Kidney epithelial cell (primary cell): ENCODE measurements at regions not wholly inside any gene's neighbourhood (a gene's known extent, or its start where the extent isn't known, plus 50 kb on each side); places are given as distances from the start of the nearest gene placed in this dataset.

Experiments
- DNase-seq: peaks from one replicate; pipeline ENCODE4 v3.0.0-alpha.2; 2010; ENCODE audit warnings: low read depth
- H3K27me3 ChIP-seq: 2 replicates; pipeline ENCODE4 v1.6.0; 2011; ENCODE audit warnings: low read length; ENCODE audit not compliant: control insufficient read depth, insufficient read depth
- H3K36me3 ChIP-seq: 2 replicates; pipeline ENCODE4 v1.5.1; 2011; ENCODE audit warnings: low read length; ENCODE audit not compliant: control insufficient read depth, insufficient read depth
- H3K4me3 ChIP-seq: 2 replicates; pipeline ENCODE4 v1.5.1; 2011; ENCODE audit warnings: low read depth, mild to moderate bottlenecking, control low read depth, low read length
- TF ChIP-seq, protein P1 (sequence below): IDR thresholded peaks from 2 replicates; pipeline ENCODE4 v1.5.1; 2011; ENCODE audit warnings: mild to moderate bottlenecking, moderate library complexity, low read length, control low read depth, inconsistent platforms; ENCODE audit not compliant: insufficient read depth, poor library complexity, severe bottlenecking

DNA sequence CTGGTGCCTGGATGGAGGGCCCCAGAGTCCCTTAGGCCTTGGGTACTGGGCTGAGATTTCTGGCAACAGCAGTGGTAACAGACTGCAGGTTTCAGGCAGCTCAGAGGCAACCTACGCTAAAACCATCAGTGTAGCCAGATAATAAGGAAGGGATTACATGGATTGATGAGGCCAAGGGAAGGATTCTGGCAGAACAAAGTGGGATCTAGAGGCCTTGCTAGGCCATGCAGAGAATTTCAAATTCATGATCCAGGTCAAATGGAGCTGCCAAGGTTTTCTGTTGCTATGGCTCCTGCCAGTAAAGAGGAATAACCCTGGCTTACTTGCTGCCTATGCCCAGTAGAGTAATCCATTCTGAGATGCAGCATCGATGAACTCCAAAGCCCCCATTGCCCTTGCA, 445.7 kb downstream of the ADRA2A start:
- no peaks in the 10 kb centered on the region for H3K36me3 ChIP-seq
- no peak overlapping the region for H3K4me3 ChIP-seq
- DNase-seq = no peak
- TF ChIP-seq, protein P1, sequence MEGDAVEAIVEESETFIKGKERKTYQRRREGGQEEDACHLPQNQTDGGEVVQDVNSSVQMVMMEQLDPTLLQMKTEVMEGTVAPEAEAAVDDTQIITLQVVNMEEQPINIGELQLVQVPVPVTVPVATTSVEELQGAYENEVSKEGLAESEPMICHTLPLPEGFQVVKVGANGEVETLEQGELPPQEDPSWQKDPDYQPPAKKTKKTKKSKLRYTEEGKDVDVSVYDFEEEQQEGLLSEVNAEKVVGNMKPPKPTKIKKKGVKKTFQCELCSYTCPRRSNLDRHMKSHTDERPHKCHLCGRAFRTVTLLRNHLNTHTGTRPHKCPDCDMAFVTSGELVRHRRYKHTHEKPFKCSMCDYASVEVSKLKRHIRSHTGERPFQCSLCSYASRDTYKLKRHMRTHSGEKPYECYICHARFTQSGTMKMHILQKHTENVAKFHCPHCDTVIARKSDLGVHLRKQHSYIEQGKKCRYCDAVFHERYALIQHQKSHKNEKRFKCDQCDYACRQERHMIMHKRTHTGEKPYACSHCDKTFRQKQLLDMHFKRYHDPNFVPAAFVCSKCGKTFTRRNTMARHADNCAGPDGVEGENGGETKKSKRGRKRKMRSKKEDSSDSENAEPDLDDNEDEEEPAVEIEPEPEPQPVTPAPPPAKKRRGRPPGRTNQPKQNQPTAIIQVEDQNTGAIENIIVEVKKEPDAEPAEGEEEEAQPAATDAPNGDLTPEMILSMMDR = no peak
- H3K27me3 ChIP-seq = no peaks in the 10 kb centered on the region

- no peak overlapping the region for H3K4me3 ChIP-seq
- TF ChIP-seq, protein P1 = no peak
- no peak for DNase-seq
Observed at GRCh38 chr10:111523016-111523415, 446.2 kb downstream of the ADRA2A start.

GRCh38 chr10:111524134-111524533, 447.3 kb downstream of the ADRA2A start:
- Histone ChIP-seq H3K4me3 (no peak overlapping the region), H3K27me3 (no peaks in the 10 kb centered on the region), H3K36me3 (no peaks in the 10 kb centered on the region)
- no peak for DNase-seq
- TF ChIP-seq, protein P1 = no peak

More at GRCh38 chr10:111523016-111523415, 446.2 kb downstream of the ADRA2A start:
- Histone ChIP-seq H3K36me3 (no peaks in the 10 kb centered on the region), H3K27me3 (no peaks in the 10 kb centered on the region)

DNA sequence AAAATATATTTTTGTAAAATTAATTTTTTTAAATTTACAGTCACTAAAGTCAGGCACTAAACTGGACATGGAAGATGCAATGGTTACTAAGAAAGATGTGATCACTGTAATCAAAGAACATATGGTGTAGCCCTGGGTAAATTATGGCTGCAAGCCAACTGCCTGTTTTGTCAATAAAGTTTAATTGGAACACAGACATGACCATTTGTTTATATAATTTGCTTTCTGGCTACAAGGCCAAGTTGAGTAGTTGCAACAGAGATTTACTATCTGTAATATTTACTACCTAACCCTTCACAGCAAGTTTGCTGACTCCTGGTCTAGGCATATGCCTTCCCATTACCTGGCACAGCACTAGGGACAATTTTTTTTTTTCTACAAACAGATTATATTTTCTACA, 448.9 kb downstream of the ADRA2A start:
- Histone ChIP-seq H3K27me3 (no peaks in the 10 kb centered on the region), H3K36me3 (no peaks in the 10 kb centered on the region), H3K4me3 (no peak overlapping the region)
- TF ChIP-seq, protein P1 = no peak
- no peak for DNase-seq

- DNase-seq = no peak
- Histone ChIP-seq H3K36me3 (no peaks in the 10 kb centered on the region), H3K27me3 (no peaks in the 10 kb centered on the region), H3K4me3 (no peak overlapping the region)
- TF ChIP-seq, protein P1 = no peak
Observed at GRCh38 chr10:111531690-111532089, 454.9 kb downstream of the ADRA2A start.

DNA sequence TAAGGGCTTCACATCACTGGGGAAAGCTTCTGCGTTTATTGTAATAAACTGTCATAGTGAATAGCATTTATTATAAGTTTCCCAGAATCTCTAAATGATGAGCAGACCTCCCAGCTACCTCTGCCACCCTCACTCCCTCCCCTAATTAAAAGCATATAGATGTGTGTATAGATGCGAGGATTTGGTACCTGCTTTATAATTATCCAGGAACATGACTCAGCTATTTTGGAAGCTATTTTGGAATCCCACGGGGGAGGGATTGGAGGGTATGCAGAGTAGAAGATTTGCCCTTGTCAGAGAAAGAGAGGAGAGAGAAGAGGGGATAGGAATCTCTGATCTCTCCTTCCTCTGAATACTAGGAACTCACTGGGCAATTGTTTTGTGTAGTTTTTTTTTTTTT, 455.3 kb downstream of the ADRA2A start:
- no peaks in the 10 kb centered on the region for H3K27me3 ChIP-seq
- no peaks in the 10 kb centered on the region for H3K36me3 ChIP-seq
- TF ChIP-seq, protein P1 = no peak
- H3K4me3 ChIP-seq = no peak overlapping the region
- no peak for DNase-seq
